HG03039 (cell line): ENCODE measurements at regions not wholly inside any gene's neighbourhood (a gene's known extent, or its start where the extent isn't known, plus 50 kb on each side); places are given as distances from the start of the nearest gene placed in this dataset.

Source experiments
- ATAC-seq: cut with Tn5 transposase; IDR thresholded peaks from one replicate; pipeline ENCODE4 v1.9.1; 2021; ENCODE audit warnings: mild to moderate bottlenecking, moderate library complexity; ENCODE audit not compliant: unreplicated experiment

- ATAC-seq = no peak
Measured at GRCh38 chr5:18095061-18095460, 460.8 kb downstream of the TAF11L14 start.

DNA sequence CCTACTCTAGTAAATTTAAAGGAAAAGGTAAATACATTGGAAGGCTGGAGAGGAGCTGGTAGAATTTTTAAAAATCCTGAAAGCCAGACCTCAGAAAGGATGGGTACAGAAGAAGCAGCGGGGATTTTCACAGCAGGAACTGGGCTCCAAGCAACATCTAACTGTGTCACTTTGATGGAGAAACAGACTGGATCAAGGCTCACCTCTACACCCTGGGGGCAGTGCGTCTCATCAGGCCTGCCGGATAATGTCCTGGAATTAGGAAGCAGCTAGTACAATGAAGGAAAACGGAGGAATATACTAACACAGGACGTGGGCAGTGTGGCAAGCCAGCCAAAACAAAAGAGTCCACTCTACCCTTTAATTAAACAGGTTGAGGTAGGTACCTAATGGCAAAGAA, 463.6 kb downstream of the TAF11L14 start:
- no peak for ATAC-seq

- ATAC-seq = no peak
Measured at GRCh38 chr5:18098691-18099090, 464.4 kb downstream of the TAF11L14 start.

- no peak for ATAC-seq
Measured at GRCh38 chr5:18099261-18099660, 465.0 kb downstream of the TAF11L14 start.

GRCh38 chr5:18101532-18101931, 467.3 kb downstream of the TAF11L14 start:
- ATAC-seq = no peak

- no peak for ATAC-seq
Measured at GRCh38 chr5:18102733-18103132, 468.5 kb downstream of the TAF11L14 start.

DNA sequence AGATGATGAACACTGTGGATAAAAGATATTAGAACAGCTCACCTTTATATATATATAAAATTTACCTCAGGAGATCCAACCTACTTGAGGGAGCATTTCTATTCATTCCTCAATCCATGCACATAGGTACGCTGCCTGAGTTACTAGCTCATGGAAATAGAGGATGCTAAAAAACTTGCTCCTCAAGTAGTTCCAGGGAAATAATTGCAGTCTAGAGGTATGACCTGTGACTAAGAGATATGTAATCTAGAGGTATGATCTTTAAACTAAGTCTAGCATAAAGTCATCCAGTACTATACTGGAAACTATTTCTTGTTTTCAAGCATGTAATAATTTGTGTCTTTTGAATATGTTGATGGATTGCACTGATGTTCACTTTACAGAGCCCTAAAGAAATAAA, 471.2 kb downstream of the TAF11L14 start:
- ATAC-seq = no peak

DNA sequence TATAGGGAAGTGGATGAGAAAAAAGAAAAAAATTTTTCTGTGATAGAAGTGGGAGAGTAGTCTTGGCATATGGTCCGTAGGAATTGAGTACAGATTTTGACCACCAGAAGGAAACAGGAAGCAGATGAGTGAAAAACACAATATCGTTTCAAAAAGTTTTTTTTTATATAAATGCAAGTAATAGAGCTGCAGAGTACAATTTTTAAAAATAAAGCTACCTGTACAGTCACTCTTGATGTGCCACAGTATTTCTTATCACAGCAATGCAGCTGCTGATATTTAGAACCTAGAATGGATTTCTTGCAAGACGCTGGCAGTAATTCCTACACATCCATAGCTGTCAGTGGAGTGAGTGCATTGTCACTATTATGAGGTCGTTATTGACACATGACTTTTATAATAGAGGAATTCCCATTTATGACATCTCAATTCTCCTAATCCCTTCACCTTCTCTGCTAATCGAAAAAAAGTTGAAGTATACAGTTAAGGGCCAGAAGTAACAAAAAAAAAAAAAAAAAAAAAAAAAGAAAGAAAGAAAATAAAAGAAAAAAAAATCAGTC, 477.7 kb downstream of the TAF11L14 start:
- no peak for ATAC-seq

DNA sequence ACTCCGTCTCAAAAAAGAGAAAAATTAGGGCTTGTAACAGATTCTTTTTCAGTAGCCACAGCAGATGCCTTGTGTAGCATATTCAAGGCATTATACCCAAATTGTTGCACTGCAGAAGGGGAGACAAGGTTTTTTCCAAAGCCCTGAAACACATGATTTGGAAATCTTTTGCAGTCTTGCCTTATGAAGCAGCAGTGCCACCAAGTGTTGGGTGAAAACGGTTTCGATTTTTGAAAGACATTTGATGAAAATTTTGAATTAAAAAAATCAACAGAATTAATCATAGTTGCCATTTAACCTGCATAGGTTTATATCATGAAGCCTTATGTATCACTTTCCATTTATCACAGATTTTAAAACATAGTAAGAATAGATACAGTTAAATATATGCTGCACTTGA, 479.5 kb downstream of the TAF11L14 start:
- no peak for ATAC-seq

DNA sequence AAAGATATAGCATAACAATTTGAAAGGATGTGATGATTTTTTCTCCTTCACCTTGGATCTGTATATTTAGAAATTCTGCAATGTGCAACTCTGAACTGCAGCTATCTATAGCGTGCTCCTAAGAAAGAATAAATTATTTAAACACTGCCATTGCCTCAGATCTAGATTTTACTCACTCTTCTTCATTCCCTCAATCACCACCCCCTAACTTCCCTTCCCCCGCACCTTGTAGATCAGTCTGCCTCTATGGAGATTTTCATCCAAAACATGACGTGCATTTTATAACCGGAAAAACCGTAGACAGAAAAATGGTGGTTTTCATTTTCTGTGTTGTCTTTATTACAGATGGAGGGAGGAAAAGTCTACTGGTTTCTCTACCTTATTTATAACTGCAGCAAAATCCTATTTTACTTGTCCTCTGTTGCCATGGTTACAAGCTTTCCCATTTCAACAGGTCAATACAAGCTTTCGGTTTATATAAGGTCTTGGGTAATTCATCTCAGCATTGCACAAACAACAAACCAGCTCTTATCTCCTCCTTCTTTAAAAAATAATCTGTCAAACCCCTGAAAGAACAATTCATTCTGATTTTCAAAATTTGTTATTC, 480.0 kb downstream of the TAF11L14 start:
- no peak for ATAC-seq

- ATAC-seq = no peak
Measured at GRCh38 chr5:18117968-18118367, 483.7 kb downstream of the TAF11L14 start.

- ATAC-seq = no peak
Measured at GRCh38 chr5:18119156-18119785, 485.0 kb downstream of the TAF11L14 start.

DNA sequence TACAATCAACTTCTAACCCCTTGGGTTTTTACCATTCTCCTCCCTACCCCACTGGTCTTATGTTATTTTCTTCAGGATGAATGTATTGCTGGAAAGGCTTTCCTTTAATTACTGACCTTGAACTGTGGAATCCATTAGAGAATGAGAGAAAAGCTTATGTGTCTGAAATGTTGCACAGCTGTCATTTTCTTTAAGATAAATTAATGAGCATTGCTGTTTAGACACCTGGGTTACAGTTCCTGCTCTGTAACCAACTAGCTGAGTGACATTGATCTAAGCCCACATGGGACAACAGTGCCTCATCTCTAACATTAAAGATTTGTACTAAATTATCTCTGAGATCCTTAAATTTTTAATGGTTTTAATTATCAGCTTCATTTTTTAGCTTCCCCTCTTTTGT, 507.0 kb downstream of the TAF11L14 start:
- no peak for ATAC-seq

DNA sequence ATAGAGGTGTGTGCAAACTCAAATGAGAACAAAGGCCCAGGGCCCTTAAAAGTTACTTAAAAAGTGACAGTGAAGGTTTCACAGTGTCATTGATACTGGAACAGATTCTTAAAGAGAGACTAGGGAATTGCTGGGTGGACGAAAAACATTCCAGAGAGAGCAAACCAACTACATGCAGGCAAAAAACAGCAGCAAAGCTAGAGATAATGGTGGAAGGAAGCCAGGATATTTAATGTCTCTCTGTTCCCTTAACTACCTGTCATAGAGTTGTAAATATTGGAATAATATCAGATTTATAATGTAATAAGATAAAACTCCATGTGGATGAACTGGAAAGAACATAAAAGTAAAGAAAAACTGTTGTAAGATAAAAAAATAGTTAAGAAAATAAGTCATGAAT, 508.6 kb downstream of the TAF11L14 start:
- ATAC-seq = no peak

DNA sequence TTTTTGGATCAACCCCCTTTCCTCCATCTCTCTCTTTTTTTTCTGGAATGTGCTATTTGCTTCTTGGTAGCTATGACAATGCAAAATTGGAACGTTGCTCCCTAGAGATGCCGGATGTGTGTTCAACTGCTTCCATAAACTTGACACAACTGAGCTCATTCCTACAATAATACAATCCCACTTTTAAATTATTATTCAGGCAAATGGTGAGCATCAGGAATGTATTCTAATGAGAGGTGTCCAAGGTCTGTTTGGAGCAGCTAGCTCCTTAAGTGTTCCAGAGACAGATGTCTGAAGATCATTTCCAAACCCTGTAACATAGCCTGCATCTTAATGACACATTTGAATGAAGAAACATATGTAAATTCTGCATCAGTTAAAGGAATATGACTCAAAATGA, 518.4 kb downstream of the TAF11L14 start:
- ATAC-seq = no peak

- no peak for ATAC-seq
Measured at GRCh38 chr5:18158166-18158565, 523.9 kb downstream of the TAF11L14 start.

DNA sequence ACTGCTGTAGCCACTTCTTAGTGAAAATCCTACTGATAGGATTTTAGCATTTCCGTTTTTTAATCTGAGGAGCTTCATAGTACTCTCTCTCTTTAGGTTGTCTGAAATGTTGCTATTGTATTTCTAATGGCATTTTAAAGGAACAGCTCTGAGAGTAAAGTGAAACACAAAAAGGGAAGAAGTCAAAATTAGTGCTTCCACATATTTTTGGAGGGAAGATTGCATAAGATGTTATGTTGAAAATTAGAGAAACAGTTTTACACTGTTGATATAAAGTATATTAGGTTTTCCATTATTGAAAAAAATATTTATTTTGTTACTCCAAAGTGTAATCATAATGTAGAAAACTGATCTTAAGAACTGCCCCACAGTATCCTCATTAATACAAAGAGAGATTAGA, 525.1 kb downstream of the TAF11L14 start:
- ATAC-seq = no peak

DNA sequence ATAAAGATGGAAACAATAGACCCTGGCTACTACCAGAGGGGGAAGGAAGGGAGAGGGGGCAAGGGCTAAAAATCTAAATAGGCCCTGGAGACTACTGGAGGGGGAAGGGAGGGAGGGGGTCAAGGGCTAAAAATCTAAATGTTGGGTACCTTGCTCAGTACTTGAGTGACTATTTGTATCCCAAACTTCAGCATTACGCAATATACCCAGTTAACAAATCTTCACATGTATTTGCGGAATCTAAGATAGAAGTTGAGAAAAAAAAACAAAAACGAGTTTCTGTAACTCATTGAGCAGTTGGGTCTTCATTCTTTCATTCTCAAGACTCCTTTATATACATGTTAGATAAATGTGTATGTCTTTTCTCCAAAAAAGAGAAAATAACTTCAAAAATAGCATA, 537.4 kb downstream of the TAF11L14 start:
- no peak for ATAC-seq

GRCh38 chr5:18179579-18179978, 545.3 kb downstream of the TAF11L14 start:
- no peak for ATAC-seq

DNA sequence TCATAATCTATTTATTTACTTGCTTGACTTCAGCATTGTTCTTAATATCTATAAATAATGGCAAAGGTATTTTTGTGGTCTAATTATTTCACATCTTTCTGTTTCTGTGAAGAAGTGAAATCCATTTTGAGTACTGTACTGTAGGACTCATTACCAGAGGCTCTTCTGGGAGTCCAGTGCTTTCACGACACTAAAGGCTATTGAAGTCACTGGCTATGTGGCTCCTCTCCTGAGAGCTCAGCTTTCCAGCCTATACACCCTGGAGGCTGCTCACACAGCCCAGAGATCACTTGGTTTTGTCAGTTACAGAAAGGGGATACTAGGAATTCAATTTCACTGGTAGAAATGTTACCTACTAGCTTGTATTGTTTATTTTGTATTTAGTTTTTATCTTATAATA, 547.3 kb downstream of the TAF11L14 start:
- no peak for ATAC-seq

DNA sequence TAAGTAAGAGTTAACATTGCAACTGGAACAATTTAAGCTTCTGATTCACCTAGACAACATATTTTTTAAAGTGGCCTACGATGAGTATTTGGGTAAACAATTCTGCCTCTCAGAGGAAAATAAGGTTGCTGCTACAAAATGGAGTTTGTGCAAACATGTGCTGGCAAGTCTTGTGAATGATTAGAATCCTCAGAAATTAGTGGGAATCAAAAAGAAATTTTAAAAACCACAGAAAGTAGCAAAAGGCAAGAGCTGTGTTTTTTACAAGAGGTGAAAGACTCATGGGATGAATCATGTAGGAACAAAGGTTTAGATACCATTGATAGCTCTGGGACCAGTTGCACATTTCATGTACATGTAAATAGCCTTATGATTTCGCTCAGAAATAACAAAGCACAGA, 561.6 kb downstream of the TAF11L14 start:
- no peak for ATAC-seq

- ATAC-seq = no peak
Measured at GRCh38 chr5:18197734-18198133, 563.5 kb downstream of the TAF11L14 start.

DNA sequence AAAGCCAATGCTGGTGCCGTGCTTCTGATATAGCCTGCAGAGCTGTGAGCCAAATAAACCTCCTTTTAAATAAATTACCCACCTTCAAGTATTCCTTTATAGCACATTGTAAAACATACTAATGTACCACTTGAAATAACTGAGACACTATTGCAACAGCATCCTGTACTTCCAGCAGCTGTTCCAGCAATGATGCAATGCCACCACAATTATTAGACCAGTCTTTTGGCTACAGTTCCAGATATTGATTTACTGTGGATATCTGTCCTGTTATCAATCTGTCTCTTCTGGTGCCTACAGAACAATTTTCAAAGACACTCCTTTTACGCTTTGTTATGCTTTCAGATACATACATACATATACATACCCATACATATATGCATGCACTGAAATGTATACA, 567.9 kb downstream of the TAF11L14 start:
- no peak for ATAC-seq
